Esophagus squamous epithelium (tissue), 5 donors: ENCODE measurements at regions not wholly inside any gene's neighbourhood (a gene's known extent, or its start where the extent isn't known, plus 50 kb on each side); places are given as distances from the start of the nearest gene placed in this dataset.

Source experiments
- DNase-seq: peaks from one replicate; lab custom pipeline; 2025; lab: John Stamatoyannopoulos, UW
- H3K27ac ChIP-seq, 4 donors: fragments of 200-600 bp; sonication (generic); one replicate each; pipeline ENCODE4 v1.5.1; 2016 to 2019; ENCODE audit warnings: mild to moderate bottlenecking in 1 of 4
- H3K27me3 ChIP-seq, 4 donors: fragments of 200-600 bp; sonication (generic); 1 replicate in 3 of 4; 2 replicates in 1 of 4; pipeline versions ENCODE4 v1.5.1 to v1.6.0; 2017 to 2021; ENCODE audit warnings: antibody characterized with exemption in 1 of 4
- H3K36me3 ChIP-seq, 3 donors: fragments of 200-600 bp; sonication (generic); one replicate each; pipeline ENCODE4 v1.5.1; 2016 to 2019
- H3K4me1 ChIP-seq, 3 donors: fragments of 200-600 bp; sonication (generic); one replicate each; pipeline ENCODE4 v1.5.1; 2017 to 2019
- H3K4me3 ChIP-seq, 4 donors: fragments of 200-600 bp; sonication (generic); 1 replicate in 3 of 4; 2 replicates in 1 of 4; pipeline ENCODE4 v1.5.1; 2016 to 2019; ENCODE audit warnings: mild to moderate bottlenecking in 2 of 4, moderate library complexity in 1 of 4
- H3K9me3 ChIP-seq, 3 donors: fragments of 200-600 bp; sonication (generic); one replicate each; pipeline ENCODE4 v1.5.1; 2016 to 2019
- CTCF ChIP-seq, 6 experiments: fragments of 450-650 bp in 4 of 6; fragments of 200-600 bp in 2 of 6; sonication (generic) in 2 of 6; IDR thresholded peaks; one replicate each; pipeline ENCODE4 v1.5.1; 2016 to 2019; ENCODE audit warnings: antibody characterized with exemption in 6 of 6, mild to moderate bottlenecking in 4 of 6, moderate library complexity in 4 of 6
- POLR2A ChIP-seq, 4 donors: fragments of 450-650 bp; IDR thresholded peaks; one replicate each; pipeline ENCODE4 v1.6.1; 2017; ENCODE audit warnings: antibody characterized with exemption in 4 of 4, mild to moderate bottlenecking in 4 of 4, moderate library complexity in 3 of 4
- WGBS, 2 donors: methylation state at CpG; one replicate each; pipeline ENCODE4 v1.1.5; 2018; 5-methylcytosine and 5-hydroxymethylcytosine counted together
- intact Hi-C: fragments of 100-400 bp; cut with DNase I; formaldehyde crosslinking; loops from one replicate; pipeline ENCODE4 v1.15.0; 2022
- donor health status: DM: yes; HTN: yes; CAD: no.

- TF ChIP-seq CTCF (IDR thresholded peaks at IDR 0.05) = no peak
- TF ChIP-seq POLR2A (IDR thresholded peaks at IDR 0.05) = no peak
- Histone ChIP-seq H3K27ac (no peak overlapping the region), H3K4me3 (no peak overlapping the region), H3K9me3 (no peaks in the 10 kb centered on the region), H3K36me3 (no peaks in the 10 kb centered on the region), H3K27me3 (no peaks in the 10 kb centered on the region), H3K4me1 (peaks cover 0 to 11% (median 0%) of the 10 kb centered on the region in 3 donors)
- intact Hi-C loops = no loop called here
- DNase-seq = no peak
Observed at GRCh38 chr2:164110515-164110914, 374.7 kb upstream of the FIGN start.

GRCh38 chr2:164109006-164109405 is 373.2 kb upstream of the FIGN start:
- H3K27me3 ChIP-seq = no peaks in the 10 kb centered on the region
- H3K9me3 ChIP-seq = no peaks in the 10 kb centered on the region
- DNase-seq = no peak
- intact Hi-C loops = no loop called here
- 93 to 95% methylated on average over 7 to 14 of the region's 14 CpGs for WGBS, 2 donors
- H3K27ac ChIP-seq = no peak overlapping the region
- H3K36me3 ChIP-seq = no peaks in the 10 kb centered on the region
- no peaks in the 10 kb centered on the region for H3K4me1 ChIP-seq
- no peak for TF ChIP-seq CTCF (IDR thresholded peaks at IDR 0.05)
- no peak for TF ChIP-seq POLR2A (IDR thresholded peaks at IDR 0.05)
- no peak overlapping the region for H3K4me3 ChIP-seq

GRCh38 chr2:164103271-164103670 is 367.5 kb upstream of the FIGN start:
- Histone ChIP-seq H3K27ac (no peak overlapping the region), H3K4me1 (no peaks in the 10 kb centered on the region), H3K9me3 (no peaks in the 10 kb centered on the region), H3K4me3 (no peak overlapping the region), H3K27me3 (no peaks in the 10 kb centered on the region), H3K36me3 (no peaks in the 10 kb centered on the region)
- no peak for TF ChIP-seq POLR2A (IDR thresholded peaks at IDR 0.05)
- no peak for TF ChIP-seq CTCF (IDR thresholded peaks at IDR 0.05)
- no peak for DNase-seq
- intact Hi-C loops = no loop called here
- 66 to 71% methylated on average over 6 of the region's 6 CpGs for WGBS, 2 donors

GRCh38 chr2:164102366-164102765 is 366.6 kb upstream of the FIGN start:
- 63 to 67% methylated on average over 1 of the region's 1 CpG for WGBS, 2 donors
- H3K27me3 ChIP-seq = no peaks in the 10 kb centered on the region
- H3K4me3 ChIP-seq = no peak overlapping the region
- TF ChIP-seq POLR2A (IDR thresholded peaks at IDR 0.05) (no peak), CTCF (IDR thresholded peaks at IDR 0.05) (no peak)
- no peaks in the 10 kb centered on the region for H3K4me1 ChIP-seq
- H3K27ac ChIP-seq = no peak overlapping the region
- intact Hi-C loops = no loop called here
- DNase-seq = no peak
- H3K36me3 ChIP-seq = no peaks in the 10 kb centered on the region
- no peaks in the 10 kb centered on the region for H3K9me3 ChIP-seq

GRCh38 chr2:164091673-164092072 is 355.9 kb upstream of the FIGN start:
- no peaks in the 10 kb centered on the region for H3K4me1 ChIP-seq
- DNase-seq = no peak
- H3K36me3 ChIP-seq = no peaks in the 10 kb centered on the region
- 49 to 51% methylated on average over 4 of the region's 4 CpGs for WGBS, 2 donors
- H3K27ac ChIP-seq = no peak overlapping the region
- no peak overlapping the region for H3K4me3 ChIP-seq
- intact Hi-C loops = no loop called here
- no peaks in the 10 kb centered on the region for H3K9me3 ChIP-seq
- H3K27me3 ChIP-seq = no peaks in the 10 kb centered on the region
- TF ChIP-seq POLR2A (IDR thresholded peaks at IDR 0.05) = no peak

- WGBS, 2 donors = 24 to 28% methylated on average over 3 of the region's 3 CpGs
- Histone ChIP-seq H3K4me3 (no peak overlapping the region), H3K36me3 (no peaks in the 10 kb centered on the region), H3K4me1 (no peaks in the 10 kb centered on the region), H3K27ac (no peak overlapping the region), H3K9me3 (no peaks in the 10 kb centered on the region), H3K27me3 (no peaks in the 10 kb centered on the region)
- TF ChIP-seq CTCF (IDR thresholded peaks at IDR 0.05) (no peak), POLR2A (IDR thresholded peaks at IDR 0.05) (no peak)
- DNase-seq = no peak
- intact Hi-C loops = no loop called here
Observed at GRCh38 chr2:164090533-164090932, 354.7 kb upstream of the FIGN start.
